ENCODE measurements at regions not wholly inside any gene's neighbourhood (a gene's known extent, or its start where the extent isn't known, plus 50 kb on each side); places are given as distances from the start of the nearest gene placed in this dataset.
"Not testable (repeated sequence)": the region's sequence is repeated elsewhere in the genome, so short reads cannot be mapped to it uniquely, and the experiment has no call there.

GRCh38 chr7:68321776-68322496, 1276.3 kb upstream of the AUTS2 start:
- peak; percentile 43 for DNase-seq

DNA sequence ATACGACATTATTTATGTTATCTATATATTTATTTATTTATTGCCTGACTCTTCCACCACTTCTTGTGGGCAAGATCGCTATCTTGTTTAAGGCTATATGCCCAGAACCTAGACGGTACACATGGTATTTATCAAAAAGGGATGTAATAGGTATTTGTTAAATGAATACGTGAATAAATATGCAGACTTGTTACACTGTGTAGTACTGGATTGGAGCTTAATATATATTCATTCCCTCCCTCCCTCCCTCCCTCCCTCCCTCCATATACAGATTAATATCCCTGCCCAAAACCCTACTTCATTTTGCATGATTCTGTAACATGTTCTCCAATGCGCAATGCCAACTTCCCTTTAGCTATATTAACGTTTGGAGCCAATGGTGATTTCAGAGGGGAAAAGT, 1273.7 kb upstream of the AUTS2 start:
- no peak for DNase-seq

DNA sequence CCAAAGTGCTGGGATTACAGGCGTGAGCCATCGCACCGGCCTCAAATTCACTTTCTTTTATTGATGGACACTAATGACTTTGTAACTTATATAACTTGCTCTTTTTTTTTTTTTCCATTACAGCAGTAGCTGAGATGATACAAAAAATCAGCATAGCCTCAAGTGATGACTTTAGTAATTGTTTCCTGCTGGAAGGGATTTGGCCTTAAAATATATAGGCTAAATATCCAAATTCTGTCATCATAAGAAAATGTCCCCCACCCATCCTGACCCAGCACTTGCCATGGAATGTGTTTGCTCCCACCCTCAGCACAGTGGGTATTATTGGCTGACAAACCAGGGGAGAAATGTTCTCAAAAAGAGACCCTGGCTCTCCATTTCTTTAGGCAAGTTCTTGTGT, 1264.1 kb upstream of the AUTS2 start:
- DNase-seq = no peak

DNA sequence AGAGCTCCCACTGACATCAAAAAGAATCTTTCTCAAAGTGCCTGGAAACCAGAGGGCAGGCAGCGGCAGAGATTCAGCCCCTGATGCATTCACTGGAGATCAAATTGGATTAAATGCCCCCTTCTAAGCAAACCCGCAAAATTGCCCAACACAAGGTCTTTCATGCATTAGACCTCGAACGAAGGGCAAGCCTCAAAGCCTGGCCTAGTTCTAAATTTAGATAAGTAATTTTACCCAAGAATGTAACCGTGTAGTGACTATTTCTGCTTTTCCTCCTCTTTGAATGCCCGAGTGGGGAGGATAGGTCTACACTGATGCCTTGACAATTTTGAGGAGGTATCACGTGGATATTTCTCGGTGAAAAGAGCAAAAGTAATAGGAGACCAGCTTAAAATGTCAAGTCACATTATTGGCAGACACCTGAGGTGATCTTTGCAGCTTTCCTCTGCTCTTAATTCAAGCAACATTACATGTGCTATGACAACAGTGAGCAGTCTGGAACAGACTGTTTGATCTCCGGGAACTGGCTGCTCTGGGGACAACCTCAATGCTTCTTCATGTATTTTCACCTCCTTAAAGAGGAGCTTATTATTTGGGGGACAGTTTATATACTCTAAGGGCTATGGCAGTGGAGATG, 1263.5 kb upstream of the AUTS2 start:
- DNase-seq = no peak

DNA sequence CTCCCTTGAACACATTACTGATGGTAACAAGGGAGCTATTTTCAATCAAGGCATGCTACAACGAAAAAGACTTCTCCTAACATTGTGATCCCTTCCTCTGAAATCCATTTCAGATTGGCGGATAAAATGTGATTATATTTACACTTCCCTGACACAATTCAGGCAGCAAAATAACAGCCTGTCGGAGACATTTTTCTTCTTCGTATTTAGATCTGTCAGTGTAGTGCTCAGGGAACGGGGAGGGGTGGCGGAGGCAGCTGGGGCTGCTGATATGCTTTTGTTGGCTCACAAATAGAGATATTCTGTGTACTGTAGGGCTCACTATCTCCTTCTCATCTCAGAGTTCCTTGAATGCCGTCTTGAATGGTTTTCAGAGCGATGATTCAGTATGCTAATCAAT, 1261.7 kb upstream of the AUTS2 start:
- no peak for DNase-seq

DNA sequence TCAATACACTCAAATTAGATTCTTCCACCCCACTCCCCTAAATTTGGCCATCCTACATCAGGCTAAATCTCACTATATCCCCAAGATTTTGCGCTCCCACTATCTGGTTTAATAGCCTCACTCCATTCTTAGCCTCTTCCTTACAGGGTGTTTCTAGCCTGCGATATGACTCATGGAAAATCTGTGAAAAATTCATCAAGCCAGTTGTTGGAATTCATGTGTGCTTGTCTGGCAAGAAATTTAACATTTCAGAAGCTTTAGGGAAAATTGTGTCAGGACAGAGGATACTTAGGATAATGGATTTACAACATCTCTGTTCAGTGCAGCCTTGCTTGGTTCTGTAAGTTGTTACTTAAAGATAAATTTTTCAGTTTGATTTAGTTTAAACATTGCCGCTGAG, 1249.9 kb upstream of the AUTS2 start:
- DNase-seq = no peak

DNA sequence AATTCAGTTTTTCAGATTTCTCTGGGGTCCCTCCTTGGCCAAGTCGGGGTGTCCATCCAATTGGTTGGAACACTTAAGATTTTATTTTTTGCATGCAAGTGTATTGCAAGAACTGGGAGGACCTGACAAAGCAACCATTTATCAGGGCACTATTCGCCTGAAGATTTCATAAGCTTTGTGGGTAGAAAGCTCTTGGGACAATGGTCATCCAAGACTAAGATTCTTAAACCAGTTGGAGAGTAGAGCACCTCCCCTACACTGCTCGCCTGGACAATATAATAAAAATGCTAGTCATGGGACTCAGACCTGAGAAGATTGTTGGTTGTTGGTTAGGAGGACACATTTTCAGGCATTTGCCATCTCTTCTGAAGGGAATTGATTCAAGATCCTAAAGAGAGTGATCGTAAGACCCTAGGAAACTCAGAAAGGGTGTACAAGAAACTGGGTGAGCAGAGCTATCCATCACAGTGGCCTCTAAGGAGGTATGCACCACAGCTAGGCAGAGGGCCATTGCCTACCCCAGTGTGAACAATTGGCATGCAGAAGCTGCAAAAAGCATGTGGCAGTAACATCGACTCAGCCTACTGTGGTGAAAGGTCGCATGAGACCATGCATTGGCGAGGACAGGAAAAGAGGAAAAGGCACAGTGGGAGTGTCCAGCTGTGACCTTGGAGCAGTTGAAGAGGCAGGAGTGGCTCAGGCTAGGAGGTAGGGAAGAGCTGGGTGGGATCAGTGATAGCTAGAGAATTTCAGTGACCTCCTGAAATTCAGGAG, 1235.3 kb upstream of the AUTS2 start:
- DNase-seq = no peak

DNA sequence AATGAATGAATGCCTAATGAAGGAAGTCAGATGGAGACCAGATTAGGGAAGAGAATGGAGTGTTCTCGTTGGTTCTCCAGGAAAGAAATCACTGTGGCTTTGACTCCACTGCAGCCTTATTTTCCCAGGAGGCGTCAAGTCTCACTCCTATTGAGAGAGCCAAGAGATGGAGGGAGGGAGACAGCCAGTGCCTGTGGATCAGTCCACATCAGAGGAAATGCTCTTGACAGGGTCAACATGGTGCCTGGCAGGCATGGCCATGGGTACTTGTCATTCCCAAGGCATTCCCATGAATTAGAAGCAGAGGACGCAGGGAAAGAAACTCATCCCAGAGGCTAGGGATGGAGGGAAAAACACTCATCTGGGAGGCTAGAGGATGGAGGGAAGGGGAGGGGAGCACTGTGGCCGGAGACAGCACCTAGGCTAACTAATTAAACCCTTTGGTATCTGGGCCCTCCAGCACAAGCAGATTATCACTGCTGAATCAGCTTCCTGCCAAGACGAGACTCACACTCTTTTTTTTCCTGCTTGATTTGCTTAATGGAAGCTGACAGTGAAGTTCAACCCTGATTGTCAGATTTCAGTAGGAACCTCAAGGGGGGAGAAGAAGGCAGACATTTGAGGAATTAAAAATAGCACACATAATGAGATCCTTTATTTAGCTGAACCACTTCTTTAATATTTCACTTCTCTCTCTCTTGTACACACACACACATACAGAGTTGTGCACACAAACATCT, 1233.2 kb upstream of the AUTS2 start:
- no peak for DNase-seq

- DNase-seq = no peak
Measured at GRCh38 chr7:68371985-68372384, 1226.3 kb upstream of the AUTS2 start.

GRCh38 chr7:68376131-68376661, 1222.1 kb upstream of the AUTS2 start:
- DNase-seq = no peak

- DNase-seq = no peak
Measured at GRCh38 chr7:68381731-68382130, 1216.5 kb upstream of the AUTS2 start.

- DNase-seq = no peak
Measured at GRCh38 chr7:68384581-68384980, 1213.7 kb upstream of the AUTS2 start.

DNA sequence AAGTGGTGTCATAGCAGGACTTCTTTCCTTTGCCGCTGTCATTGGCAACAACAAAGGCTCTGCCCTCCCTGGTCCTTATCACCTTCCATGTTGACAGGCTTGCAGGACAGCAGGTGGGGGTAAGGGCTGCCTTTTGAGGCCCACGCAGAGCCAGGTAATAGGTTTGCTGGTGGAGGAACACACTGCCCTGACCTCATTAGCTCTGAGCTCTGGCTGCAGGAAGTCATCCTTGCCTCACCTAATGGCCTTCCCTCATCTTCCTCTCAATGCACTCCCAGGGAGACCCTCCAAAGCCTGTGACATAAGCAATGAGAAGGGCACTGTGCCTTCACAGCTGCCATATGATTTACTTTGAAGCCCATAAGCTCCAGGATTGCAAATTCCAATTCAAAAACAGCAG, 1205.2 kb upstream of the AUTS2 start:
- DNase-seq = no peak

GRCh38 chr7:68394131-68394530, 1204.1 kb upstream of the AUTS2 start:
- no peak for DNase-seq

DNA sequence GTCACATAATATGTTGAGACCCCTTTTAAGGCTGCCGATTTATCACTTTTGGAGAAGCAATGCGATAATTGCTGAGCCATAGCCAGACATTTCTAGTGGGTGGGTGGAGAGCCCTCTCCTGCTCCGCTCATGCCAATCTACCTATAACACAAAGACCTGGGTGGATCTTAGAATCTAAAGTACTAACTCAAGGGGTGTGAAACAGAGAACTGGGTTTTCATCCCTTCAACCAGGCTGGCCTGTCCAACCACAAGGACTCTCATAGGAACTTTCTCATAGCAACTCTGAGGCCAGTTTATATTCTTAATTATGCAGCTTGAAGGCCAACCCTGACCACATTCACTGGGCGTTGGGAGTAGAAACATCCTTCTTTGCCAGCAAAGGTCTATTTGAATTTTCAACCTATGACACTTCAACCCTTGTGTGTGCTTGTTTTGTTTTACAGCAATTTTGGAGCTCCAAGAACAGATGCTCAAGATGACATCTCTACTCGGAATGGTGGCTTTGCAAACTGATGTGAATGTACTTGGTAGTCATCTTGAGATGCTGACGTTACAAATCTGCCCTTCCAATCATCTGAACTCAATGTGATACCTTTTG, 1198.2 kb upstream of the AUTS2 start:
- no peak for DNase-seq

DNA sequence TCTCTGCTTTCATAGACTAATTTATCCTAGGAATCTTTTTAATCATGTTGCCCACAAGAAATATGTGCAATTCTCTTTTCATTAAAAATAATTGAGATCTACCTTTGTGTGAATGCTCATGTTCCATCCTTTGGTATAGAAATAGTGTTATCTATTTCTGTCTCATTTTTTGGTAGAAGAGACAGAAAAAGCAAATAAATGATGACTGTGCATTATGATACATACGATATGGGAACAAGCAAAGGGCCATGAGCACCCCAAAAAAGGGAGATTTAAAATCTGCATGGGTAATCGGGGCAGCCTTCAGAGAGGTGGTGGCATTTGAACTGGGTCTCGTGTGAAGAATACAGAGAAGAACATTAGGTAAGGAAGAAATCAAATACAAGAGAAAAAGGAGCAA, 1197.5 kb upstream of the AUTS2 start:
- no peak for DNase-seq

- DNase-seq = no peak
Measured at GRCh38 chr7:68401313-68401712, 1197.0 kb upstream of the AUTS2 start.

- no peak for DNase-seq
Measured at GRCh38 chr7:68406480-68406879, 1191.8 kb upstream of the AUTS2 start.

- DNase-seq = no peak
Measured at GRCh38 chr7:68407460-68407859, 1190.8 kb upstream of the AUTS2 start.

DNA sequence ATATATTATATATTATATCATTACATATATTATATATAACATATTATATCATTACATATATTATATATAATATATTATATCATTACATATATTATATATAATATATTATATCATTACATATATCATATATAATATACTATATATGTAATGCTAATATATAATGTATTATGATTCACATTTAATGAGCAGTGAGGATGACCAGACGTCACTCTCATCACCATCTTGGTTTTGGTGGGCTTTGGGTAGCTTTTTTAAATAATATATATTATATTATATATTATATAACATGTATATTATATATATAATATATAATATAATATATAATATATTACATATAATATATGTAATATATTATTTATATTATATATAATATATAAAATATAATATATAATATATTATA, 1189.4 kb upstream of the AUTS2 start:
- DNase-seq = no peak

DNA sequence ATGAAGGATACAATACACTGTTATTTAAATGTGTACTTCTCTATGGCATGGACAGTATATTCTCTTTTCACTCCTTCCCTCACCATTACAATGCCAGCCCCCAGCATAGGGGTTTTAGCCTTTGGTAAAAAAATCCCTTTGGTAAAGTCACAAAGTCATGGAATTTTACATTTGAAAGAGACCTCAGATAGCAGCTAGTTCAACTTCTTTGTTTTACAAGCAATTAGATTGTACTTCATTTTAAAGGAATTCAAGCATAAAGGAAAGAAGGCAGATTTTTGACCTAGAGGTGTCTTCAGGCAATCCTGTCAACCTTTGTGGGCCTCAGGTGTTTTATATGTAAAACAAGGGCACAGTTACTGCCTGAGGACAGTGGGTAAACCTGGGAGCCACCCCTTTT, 1188.4 kb upstream of the AUTS2 start:
- DNase-seq = no peak

GRCh38 chr7:68410693-68411092, 1187.6 kb upstream of the AUTS2 start:
- not testable (repeated sequence) for DNase-seq

DNA sequence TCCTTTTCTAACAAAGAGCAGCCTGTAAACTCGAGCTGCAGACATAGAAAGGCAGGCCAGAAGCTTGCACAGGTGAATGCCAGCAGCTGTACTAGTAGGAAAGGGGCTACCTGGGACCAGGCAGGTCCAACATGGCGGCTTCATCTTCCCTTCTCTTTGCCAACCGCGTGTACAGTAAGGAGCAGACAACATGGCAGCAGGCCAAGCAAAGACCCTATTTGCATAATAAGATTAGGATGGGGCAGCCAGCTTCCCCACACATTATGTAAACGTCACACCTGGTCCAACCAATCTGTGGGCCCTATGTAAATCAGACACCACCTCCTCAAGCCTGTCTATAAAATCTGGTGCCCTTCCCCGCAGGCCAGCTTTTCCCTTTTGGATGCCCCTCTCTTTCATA, 1186.5 kb upstream of the AUTS2 start:
- DNase-seq = no peak

Measured in right forelimb (tissue), 1 donor.